ENCODE measurements at regions not wholly inside any gene's neighbourhood (a gene's known extent, or its start where the extent isn't known, plus 50 kb on each side); places are given as distances from the start of the nearest gene placed in this dataset.

GRCh38 chr1:239896980-239897379 lies 194.7 kb upstream of the FMN2 start:
- no peak for DNase-seq

DNA sequence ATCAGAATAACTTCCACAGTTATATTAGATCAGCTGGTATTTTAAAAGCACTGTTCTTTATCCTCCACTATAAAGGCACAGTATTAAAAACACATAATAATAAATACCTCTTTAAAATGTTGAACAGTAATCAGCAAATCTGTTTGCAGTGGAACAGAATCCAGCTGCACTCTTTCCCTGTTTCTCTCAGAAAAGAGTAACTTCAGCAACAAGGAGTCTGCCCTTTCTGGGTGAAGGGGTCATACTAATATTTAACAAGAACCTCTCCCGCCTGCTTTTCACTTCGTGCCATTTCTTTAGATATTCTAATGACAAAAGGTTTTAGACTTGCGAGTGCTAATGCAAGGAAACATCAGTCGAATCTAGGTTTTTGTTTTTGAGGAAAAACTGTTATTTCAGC lies 194.2 kb upstream of the FMN2 start:
- DNase-seq = no peak

DNA sequence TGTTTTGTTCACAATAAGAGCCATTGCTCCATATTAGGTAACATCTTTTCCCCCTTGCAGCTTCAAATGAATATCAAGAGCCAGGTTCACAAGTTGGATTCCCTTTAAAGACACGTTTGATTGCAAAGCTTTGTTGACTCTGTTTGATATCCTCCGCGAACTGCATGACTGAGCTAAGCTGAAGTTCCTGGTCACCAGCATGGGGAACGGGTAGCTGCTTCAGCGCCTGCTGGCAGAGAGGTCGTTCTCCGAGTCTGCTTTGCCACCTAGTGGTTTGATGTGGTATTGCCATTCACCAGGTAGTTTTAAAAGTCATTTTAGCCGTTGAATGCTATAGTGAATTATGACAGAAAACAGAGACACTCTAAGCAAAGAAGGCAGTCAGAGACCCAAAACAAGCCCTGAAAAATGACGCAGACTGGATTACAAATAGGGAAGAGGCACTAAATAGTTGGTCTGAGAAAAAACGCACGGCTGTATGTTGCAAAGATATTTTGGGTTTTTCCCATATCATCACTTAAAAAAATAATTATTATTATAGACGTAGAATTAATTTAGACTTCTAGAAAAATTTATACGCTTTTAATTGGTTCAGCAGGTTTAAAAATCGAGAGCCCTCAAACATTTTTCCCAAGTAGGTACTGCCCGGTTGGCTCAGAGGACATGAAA lies 193.5 kb upstream of the FMN2 start:
- peak in 1 of 2 experiments; percentile 3 for DNase-seq

DNA sequence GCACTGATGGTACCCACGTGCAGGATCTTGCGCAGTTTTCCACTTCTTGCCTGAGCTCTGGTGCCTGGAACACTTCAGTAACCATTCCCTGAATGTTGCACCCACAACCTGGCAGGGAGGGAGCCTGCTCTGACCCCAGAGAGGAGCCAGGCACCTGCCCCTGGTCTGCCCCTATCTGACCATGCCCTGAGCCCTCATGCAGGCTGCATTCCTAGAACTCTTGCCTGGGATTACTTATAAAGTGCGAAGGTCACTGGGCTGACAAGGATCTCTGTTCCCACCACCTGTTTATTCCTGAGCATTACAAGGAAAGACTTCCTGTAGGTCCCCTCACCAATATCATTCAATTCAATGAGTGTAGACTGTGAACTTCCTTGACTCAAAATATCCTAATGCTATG lies 191.9 kb upstream of the FMN2 start:
- DNase-seq = no peak

DNA sequence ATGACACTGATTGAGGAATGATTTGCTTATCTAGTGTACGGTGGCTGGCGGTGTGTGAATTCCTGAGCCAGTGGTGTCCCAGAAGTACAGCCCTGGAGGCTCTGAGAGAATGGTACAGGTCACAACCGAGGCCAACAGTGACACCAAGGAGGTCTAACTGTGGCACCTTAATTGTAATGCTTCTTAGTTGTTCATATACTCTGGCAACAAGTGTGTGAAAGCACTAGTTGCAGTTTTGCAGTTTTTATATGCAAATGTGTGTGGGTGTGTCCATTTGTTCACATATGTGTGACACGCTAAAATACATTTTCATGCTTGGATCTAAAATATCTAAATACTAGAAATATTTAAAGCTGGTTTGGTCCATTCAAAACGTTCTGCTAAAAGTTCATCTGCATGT lies 185.3 kb upstream of the FMN2 start:
- DNase-seq = no peak

- DNase-seq = no peak
These were observed 181.8 kb upstream of the FMN2 start for GRCh38 chr1:239909898-239910297.

- DNase-seq = no peak
These were observed 179.2 kb upstream of the FMN2 start for GRCh38 chr1:239912471-239912870.

- no peak for DNase-seq
These were observed 178.5 kb upstream of the FMN2 start for GRCh38 chr1:239913141-239913585.

- no peak for DNase-seq
These were observed 176.9 kb upstream of the FMN2 start for GRCh38 chr1:239914751-239915231.

GRCh38 chr1:239918634-239919033 lies 173.0 kb upstream of the FMN2 start:
- no peak for DNase-seq

- no peak for DNase-seq
These were observed 171.5 kb upstream of the FMN2 start for GRCh38 chr1:239920214-239920613.

DNA sequence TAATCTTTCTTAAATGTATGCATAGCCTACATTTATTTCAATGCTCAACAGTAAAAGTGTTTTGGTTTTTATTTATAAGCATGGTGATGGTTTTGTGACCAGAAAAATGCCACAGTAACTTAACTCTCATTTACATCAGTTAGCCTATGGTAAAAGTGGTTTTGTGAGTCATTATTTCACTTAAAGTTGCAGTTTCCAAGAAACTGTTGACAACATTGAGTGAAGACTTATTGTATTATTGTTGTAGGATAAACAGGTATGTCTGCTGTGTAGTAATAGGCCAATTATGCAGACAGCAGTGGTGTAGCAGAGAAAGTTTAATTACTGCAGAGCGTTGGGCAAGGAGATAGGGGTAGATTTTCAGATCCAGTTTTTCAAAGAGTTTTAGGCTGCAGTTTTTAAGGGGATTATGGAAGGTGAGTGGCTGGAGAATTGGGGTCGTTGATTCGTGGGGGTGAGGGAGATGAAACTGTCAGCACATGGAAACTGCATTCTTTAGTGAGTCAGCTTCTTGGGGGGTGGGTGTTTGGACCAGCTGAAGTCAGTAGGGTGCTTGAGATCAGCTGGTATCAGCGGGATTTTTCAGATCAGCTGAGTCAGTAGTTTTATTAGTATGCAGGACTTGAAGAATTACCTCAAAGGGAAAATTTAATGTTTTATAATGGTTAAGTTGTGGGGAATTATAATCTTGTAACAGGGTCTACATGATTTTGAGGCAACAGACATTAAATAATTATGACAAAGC lies 168.7 kb upstream of the FMN2 start:
- DNase-seq = no peak

DNA sequence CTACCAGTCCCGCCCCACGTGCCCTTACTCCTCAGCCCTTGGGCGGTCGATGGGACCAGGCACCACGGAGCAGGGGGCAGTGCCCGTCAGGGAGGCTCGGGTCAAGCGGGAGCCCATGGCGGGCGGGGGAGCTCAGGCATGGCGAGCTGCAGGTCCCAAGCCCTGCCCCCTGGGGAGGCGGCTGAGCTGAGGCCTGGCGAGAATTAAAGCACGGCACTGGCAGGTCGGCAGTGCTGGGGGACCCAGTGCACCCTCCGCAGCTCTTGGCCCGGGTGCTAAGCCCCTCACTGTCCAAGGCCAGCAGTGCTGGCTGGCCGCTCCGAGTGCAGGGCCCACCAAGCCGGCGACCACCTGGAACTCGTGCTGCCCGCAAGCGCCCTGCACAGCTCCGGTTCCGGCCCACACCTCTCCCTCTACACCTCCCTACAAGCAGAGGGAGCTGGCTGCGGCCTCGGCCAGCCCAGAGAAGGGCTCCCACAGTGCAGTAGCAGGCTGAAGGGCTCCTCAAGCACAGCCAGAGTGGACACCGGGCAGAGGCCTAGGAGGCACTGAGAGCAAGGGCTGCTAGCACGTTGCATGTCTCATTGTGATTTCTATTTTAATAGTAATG lies 166.8 kb upstream of the FMN2 start:
- DNase-seq = no peak

GRCh38 chr1:239926184-239926583 lies 165.5 kb upstream of the FMN2 start:
- no peak for DNase-seq

GRCh38 chr1:239929317-239929716 lies 162.4 kb upstream of the FMN2 start:
- no peak for DNase-seq

DNA sequence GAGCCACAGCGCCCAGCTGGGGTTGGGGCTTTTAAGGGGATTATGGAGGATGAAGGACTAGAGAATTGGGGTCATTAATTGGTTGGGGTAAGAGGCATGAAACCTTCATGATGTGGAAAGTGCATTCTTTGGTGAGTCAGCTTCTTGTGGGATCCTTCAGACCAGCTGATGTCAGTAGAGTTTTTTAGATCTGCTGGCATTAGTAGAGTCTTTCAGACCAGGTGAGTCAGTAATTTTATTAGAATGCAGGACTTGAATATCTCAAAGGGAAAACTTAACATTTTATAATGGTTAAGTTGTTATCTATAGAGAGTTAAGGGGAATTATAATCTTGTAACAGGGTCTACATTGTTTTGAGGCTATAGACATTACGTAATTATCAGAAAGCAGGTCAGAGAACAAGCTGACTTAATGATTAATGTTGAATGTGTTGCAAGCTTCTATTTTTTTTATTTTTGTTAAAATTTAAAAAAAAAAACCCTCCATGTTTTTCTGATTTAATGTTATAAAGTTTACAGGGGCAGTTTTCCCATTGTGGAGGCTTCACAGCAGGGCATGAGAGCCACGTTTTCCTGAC lies 160.9 kb upstream of the FMN2 start:
- no peak for DNase-seq

- no peak for DNase-seq
These were observed 160.3 kb upstream of the FMN2 start for GRCh38 chr1:239931341-239931740.

DNA sequence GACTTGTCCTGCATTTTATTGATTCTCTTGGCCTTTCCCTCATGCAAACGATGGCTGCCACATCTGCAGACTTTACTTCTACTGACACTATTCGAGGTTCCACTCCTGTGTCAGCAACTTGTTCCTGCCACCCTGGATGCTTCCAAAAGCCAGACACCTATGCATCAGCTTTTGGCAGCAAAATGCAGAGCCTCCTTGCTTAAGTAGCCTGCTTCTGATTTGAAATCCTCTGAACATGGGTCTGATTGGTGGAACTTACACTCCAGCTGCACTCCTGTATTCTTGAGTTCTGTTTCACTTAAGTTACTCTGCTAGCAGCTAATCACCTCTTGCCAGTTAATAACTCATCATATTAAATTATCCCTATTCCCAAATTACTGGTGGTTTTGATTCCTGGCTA lies 152.1 kb upstream of the FMN2 start:
- DNase-seq = no peak

GRCh38 chr1:239943761-239944160 lies 147.9 kb upstream of the FMN2 start:
- DNase-seq = no peak

- DNase-seq = no peak
These were observed 147.0 kb upstream of the FMN2 start for GRCh38 chr1:239944666-239945065.

- no peak for DNase-seq
These were observed 143.9 kb upstream of the FMN2 start for GRCh38 chr1:239947801-239948200.

GRCh38 chr1:239951511-239952140 lies 140.1 kb upstream of the FMN2 start:
- peak in 1 of 2 experiments; percentile 9 for DNase-seq

Measured in NCI-H187 (cell line).